Erythroblast (primary cell): ENCODE measurements at regions not wholly inside any gene's neighbourhood (a gene's known extent, or its start where the extent isn't known, plus 50 kb on each side); places are given as distances from the start of the nearest gene placed in this dataset.
"Not testable (repeated sequence)": the region's sequence is repeated elsewhere in the genome, so short reads cannot be mapped to it uniquely, and the experiment has no call there.

ENCODE experiments used
- GATA1 ChIP-seq: IDR thresholded peaks from 2 replicates; pipeline ENCODE4 v1.6.1; 2011; ENCODE audit warnings: low read depth, mild to moderate bottlenecking, control low read depth, low read length, moderate library complexity
- POLR2A ChIP-seq: IDR thresholded peaks from 2 replicates; pipeline ENCODE4 v1.6.1; 2011; ENCODE audit warnings: mild to moderate bottlenecking, low read length

- not testable (repeated sequence) for TF ChIP-seq POLR2A, GATA1
These were observed 473.9 kb downstream of the SIPA1L2 start for GRCh38 chr1:232156070-232156469.
